ENCODE measurements at regions not wholly inside any gene's neighbourhood (a gene's known extent, or its start where the extent isn't known, plus 50 kb on each side); places are given as distances from the start of the nearest gene placed in this dataset.

GRCh38 chr3:707041-707440, 385.8 kb upstream of the CNTN6 start (continued):
- TF ChIP-seq CDX4 (CRISPR knock-in tag; IDR thresholded peaks at IDR 0.05; ENCODE audit: borderline replicate concordance) (no peak), OVOL2 (CRISPR knock-in tag; IDR thresholded peaks at IDR 0.05; ENCODE audit: borderline replicate concordance) (no peak), ELF4 (CRISPR knock-in tag; IDR thresholded peaks at IDR 0.05; ENCODE audit: low read depth) (no peak), NFE2L1 (CRISPR knock-in tag; IDR thresholded peaks at IDR 0.05) (no peak)

GRCh38 chr3:713006-713621, 379.7 kb upstream of the CNTN6 start:
- DNase-seq (ENCODE audit: low spot score) (no peak), ATAC-seq (no peak)
- H3K36me3 Mint-ChIP-seq = peaks cover 69% of the 10 kb centered on the region
- ChIA-PET POLR2A (no interaction called here), CTCF (no interaction called here)
- peaks cover 89% of the 10 kb centered on the region for H3K9me3 Mint-ChIP-seq
- peaks cover 5% of the 10 kb centered on the region; the same call in 1 of the 2 replicates for H3K27me3 Mint-ChIP-seq (ENCODE audit: low read depth)
- H3K4me3 Mint-ChIP-seq = no peak overlapping the region
- no peak for TF ChIP-seq MLX (CRISPR knock-in tag; IDR thresholded peaks at IDR 0.05)
- no peak for TF ChIP-seq CTCF (IDR thresholded peaks at IDR 0.05)
- TF ChIP-seq ZNF281 (CRISPR knock-in tag; IDR thresholded peaks at IDR 0.05) = no peak
- TF ChIP-seq E2F1 (CRISPR knock-in tag; IDR thresholded peaks at IDR 0.05) = no peak
- no peak for TF ChIP-seq CDX4 (CRISPR knock-in tag; IDR thresholded peaks at IDR 0.05; ENCODE audit: borderline replicate concordance)
- TF ChIP-seq ATF2 (CRISPR knock-in tag; IDR thresholded peaks at IDR 0.05; ENCODE audit: borderline replicate concordance, low read depth) = no peak
- TF ChIP-seq IRF1 (CRISPR knock-in tag; IDR thresholded peaks at IDR 0.05) = no peak
- TF ChIP-seq IRF2 (CRISPR knock-in tag; IDR thresholded peaks at IDR 0.05; ENCODE audit: borderline replicate concordance, low read depth) = no peak
- TF ChIP-seq GRHL2 (CRISPR knock-in tag; IDR thresholded peaks at IDR 0.05; ENCODE audit: insufficient replicate concordance, severe bottlenecking) = no peak
- TF ChIP-seq AR (CRISPR knock-in tag; IDR thresholded peaks at IDR 0.05) = no peak
- no peak for TF ChIP-seq TP53 (CRISPR knock-in tag; IDR thresholded peaks at IDR 0.05)
- no peak for TF ChIP-seq RORB (CRISPR knock-in tag; IDR thresholded peaks at IDR 0.05)
- no peak for TF ChIP-seq JUN (CRISPR knock-in tag; IDR thresholded peaks at IDR 0.05)
- TF ChIP-seq ZNF671 (CRISPR knock-in tag; IDR thresholded peaks at IDR 0.05) = no peak
- TF ChIP-seq MYBL2 (CRISPR knock-in tag; IDR thresholded peaks at IDR 0.05) = no peak
- TF ChIP-seq JAZF1 (CRISPR knock-in tag; IDR thresholded peaks at IDR 0.05) = no peak
- no peak for TF ChIP-seq MAX (CRISPR knock-in tag; IDR thresholded peaks at IDR 0.05)
- no peak for TF ChIP-seq FOXP1 (CRISPR knock-in tag; IDR thresholded peaks at IDR 0.05; ENCODE audit: borderline replicate concordance)
- no peak overlapping the region for H3K27ac Mint-ChIP-seq
- no peaks in the 10 kb centered on the region for H3K4me1 Mint-ChIP-seq

Measured in WTC11 (cell line).